Activated CD8-positive, alpha-beta T cell treated with anti-CD3 and anti-CD28 coated beads for 36 hours (primary cell): ENCODE measurements at regions not wholly inside any gene's neighbourhood (a gene's known extent, or its start where the extent isn't known, plus 50 kb on each side); places are given as distances from the start of the nearest gene placed in this dataset.

Source experiments
- ATAC-seq: fragments of 200-7000 bp; cut with Tn5 transposase; one replicate; pipeline ENCODE4 v1.10.0; 2021; ENCODE audit warnings: mild to moderate bottlenecking, moderate library complexity
- CTCF ChIA-PET: fragments of 350-600 bp; sonication (Branson Sonifier 250); formaldehyde crosslinking; loops from one replicate; lab custom pipeline; 2021; ENCODE audit warnings: antibody characterized with exemption; lab: Charles Lee
- POLR2A ChIA-PET: fragments of 350-600 bp; sonication (Branson Sonifier 250); formaldehyde crosslinking; loops from one replicate; lab custom pipeline; 2021; ENCODE audit warnings: antibody characterized with exemption; lab: Charles Lee
- DNase-seq: peaks from one replicate; pipeline ENCODE4 v3.0.0-alpha.2; 2020
- H3K27ac Mint-ChIP-seq: one replicate; pipeline ENCODE4 v1.8.0; 2021; ENCODE audit warnings: mild to moderate bottlenecking, mixed read lengths
- H3K27me3 Mint-ChIP-seq: one replicate; pipeline ENCODE4 v1.8.0; 2021; ENCODE audit warnings: mixed read lengths
- H3K36me3 Mint-ChIP-seq: one replicate; pipeline ENCODE4 v1.8.0; 2021; ENCODE audit warnings: low read depth, mixed read lengths
- H3K4me1 Mint-ChIP-seq: one replicate; pipeline ENCODE4 v1.8.0; 2021; ENCODE audit warnings: low read depth, mixed read lengths
- H3K4me3 Mint-ChIP-seq: one replicate; pipeline ENCODE4 v1.8.0; 2021; ENCODE audit warnings: mild to moderate bottlenecking, moderate library complexity, mixed read lengths
- H3K9me3 Mint-ChIP-seq: one replicate; pipeline ENCODE4 v1.8.0; 2021; ENCODE audit warnings: mixed read lengths
- CTCF ChIP-seq: fragments of 200-600 bp; IDR thresholded peaks from one replicate; pipeline ENCODE4 v1.8.0; 2022; ENCODE audit warnings: antibody characterized with exemption, mild to moderate bottlenecking
- intact Hi-C: fragments of 100-400 bp; cut with micrococcal nuclease; formaldehyde crosslinking; loops from one replicate; pipeline ENCODE4 v1.10.0; 2022

- Mint-ChIP-seq H3K27ac (no peak overlapping the region), H3K27me3 (no peaks in the 10 kb centered on the region), H3K4me1 (no peaks in the 10 kb centered on the region), H3K36me3 (no peaks in the 10 kb centered on the region), H3K4me3 (no peak overlapping the region), H3K9me3 (peaks cover 13% of the 10 kb centered on the region)
- no peak for TF ChIP-seq CTCF
- ChIA-PET CTCF (no interaction called here), POLR2A (no interaction called here)
- ATAC-seq: no peak
- intact Hi-C loops: no loop called here
- no peak for DNase-seq
These were observed 1785.7 kb upstream of the FLRT2 start for GRCh38 chr14:83744224-83744623.

GRCh38 chr14:83744891-83745290 is 1785.1 kb upstream of the FLRT2 start:
- ChIA-PET POLR2A (no interaction called here), CTCF (no interaction called here)
- Mint-ChIP-seq H3K27me3 (no peaks in the 10 kb centered on the region), H3K9me3 (peaks cover 13% of the 10 kb centered on the region), H3K36me3 (no peaks in the 10 kb centered on the region), H3K27ac (no peak overlapping the region), H3K4me1 (no peaks in the 10 kb centered on the region), H3K4me3 (no peak overlapping the region)
- intact Hi-C loops: no loop called here
- ATAC-seq (no peak), DNase-seq (no peak)
- no peak for TF ChIP-seq CTCF

- Mint-ChIP-seq H3K27me3 (no peaks in the 10 kb centered on the region), H3K4me1 (no peaks in the 10 kb centered on the region), H3K4me3 (no peak overlapping the region), H3K27ac (no peak overlapping the region), H3K36me3 (no peaks in the 10 kb centered on the region), H3K9me3 (peaks cover 9% of the 10 kb centered on the region)
- intact Hi-C loops: no loop called here
- ATAC-seq (no peak), DNase-seq (no peak)
- CTCF ChIA-PET: no interaction called here
- POLR2A ChIA-PET: interaction anchor here (0.6 kb wide), 1 partner anchor 449 kb away, joined by 3 read pairs; no protein-coding TSS in a partner anchor
- no peak for TF ChIP-seq CTCF
These were observed 1783.6 kb upstream of the FLRT2 start for GRCh38 chr14:83746336-83746735.

GRCh38 chr14:83757916-83758315 is 1772.0 kb upstream of the FLRT2 start:
- Mint-ChIP-seq H3K4me3 (no peak overlapping the region), H3K9me3 (peaks cover 2% of the 10 kb centered on the region), H3K27ac (no peak overlapping the region), H3K4me1 (no peaks in the 10 kb centered on the region), H3K36me3 (no peaks in the 10 kb centered on the region), H3K27me3 (no peaks in the 10 kb centered on the region)
- no peak for DNase-seq
- ATAC-seq: no peak
- no peak for TF ChIP-seq CTCF
- POLR2A ChIA-PET: no interaction called here
- CTCF ChIA-PET: no interaction called here
- intact Hi-C loops: no loop called here

GRCh38 chr14:83764656-83765599 is 1765.0 kb upstream of the FLRT2 start:
- intact Hi-C loops: no loop called here
- no peak overlapping the region for H3K27ac Mint-ChIP-seq
- H3K36me3 Mint-ChIP-seq: no peaks in the 10 kb centered on the region
- no peaks in the 10 kb centered on the region for H3K27me3 Mint-ChIP-seq
- POLR2A ChIA-PET: no interaction called here
- CTCF ChIA-PET: no interaction called here
- no peak for TF ChIP-seq CTCF
- peaks cover 9% of the 10 kb centered on the region for H3K9me3 Mint-ChIP-seq
- DNase-seq (no peak), ATAC-seq (no peak)
- no peaks in the 10 kb centered on the region for H3K4me1 Mint-ChIP-seq
- H3K4me3 Mint-ChIP-seq: no peak overlapping the region
